ENCODE measurements at regions not wholly inside any gene's neighbourhood (a gene's known extent, or its start where the extent isn't known, plus 50 kb on each side); places are given as distances from the start of the nearest gene placed in this dataset.
"Not testable (repeated sequence)": the region's sequence is repeated elsewhere in the genome, so short reads cannot be mapped to it uniquely, and the experiment has no call there.

DNA sequence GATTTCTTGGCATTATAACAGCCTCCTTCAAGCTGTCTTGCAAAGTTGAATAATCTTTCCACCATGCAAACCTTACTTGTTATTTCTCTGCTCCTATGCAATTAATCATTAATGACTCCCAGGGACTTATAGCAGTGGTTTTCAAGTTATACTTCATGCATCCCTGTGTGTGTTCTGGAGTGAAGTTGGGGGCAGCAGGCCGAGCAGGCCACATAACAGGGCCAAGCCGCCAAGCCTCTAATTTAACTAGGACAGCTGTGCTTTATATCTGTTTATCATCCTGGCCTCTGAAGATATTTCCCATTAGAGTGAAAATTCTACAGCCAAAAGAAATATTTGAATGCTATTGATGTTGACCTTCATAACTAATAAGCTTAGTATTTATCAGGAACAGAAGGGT is 133.5 kb upstream of the PAK3 start:
- DNase-seq: no peak

GRCh38 chrX:110955706-110956105 is 140.3 kb upstream of the PAK3 start:
- no peak for DNase-seq

GRCh38 chrX:110954428-110955100 is 141.4 kb upstream of the PAK3 start:
- DNase-seq: no peak

- no peak for DNase-seq
Measured at GRCh38 chrX:110951472-110952269, 144.3 kb upstream of the PAK3 start.

DNA sequence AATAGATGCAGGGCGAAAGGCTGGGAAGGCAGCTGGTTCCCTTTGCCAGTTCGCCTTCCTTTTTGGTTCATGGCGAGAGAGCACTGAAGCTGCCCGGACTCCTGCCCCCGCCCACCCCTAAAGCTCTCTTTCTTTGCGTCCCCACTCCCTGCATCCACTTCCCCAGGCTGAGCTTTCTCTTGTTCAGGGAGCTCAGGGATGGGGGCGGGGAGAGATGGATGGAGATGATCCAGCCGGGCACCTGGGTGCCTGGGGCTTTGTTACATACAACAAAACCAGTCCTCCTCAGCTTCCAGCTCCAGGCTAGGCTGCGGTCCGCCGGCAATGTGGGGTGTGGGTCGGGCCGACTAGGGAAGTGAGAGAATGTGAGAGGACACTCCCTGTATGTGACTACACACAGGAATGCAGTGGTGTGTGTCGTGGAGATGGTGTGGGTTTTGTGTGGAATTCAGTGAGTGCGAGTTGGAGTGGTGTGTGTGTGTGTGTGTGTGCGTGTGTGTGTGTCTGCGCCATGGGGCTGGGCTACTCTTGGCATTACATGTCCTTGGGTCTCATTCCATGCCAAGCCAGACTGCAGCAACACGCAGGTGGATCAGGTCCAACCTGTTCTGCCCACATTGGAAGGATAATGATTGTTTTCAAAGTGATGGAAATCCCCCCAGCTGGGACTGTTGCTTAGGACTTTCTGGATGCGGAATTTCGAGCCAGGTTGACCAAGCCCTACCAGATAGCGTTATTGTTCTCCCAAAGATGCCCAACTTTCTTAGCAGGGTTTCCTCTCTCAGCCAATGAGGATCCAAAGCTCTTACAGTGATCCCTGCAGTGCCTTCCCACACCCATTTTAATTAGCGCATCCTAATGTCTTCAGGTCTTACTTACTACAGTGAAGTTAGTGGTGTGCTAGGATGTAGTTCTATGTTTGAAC is 149.4 kb upstream of the CHRDL1 start:
- DNase-seq: no peak

GRCh38 chrX:110944311-110944750 is 148.7 kb upstream of the CHRDL1 start:
- no peak for DNase-seq

DNA sequence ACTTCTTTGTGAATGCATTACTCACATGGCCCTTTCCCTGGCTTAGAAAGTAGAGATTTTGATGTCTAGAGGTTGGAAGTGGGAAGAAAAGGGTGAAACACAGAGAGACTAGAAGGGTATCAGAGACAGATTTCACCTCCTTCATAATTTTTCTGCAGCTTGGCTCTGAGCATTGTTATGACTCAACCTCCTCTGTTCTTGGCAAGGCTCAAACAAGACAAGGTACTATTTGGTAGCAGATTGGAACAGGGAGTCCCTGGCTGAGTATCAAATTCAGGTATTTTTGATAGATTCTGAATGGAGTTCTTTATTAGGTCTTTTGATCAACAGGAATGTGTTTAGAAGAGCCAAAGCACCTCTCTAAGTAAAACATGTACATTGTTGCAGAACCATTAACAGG is 146.3 kb upstream of the CHRDL1 start:
- DNase-seq: no peak

- DNase-seq: no peak
Measured at GRCh38 chrX:110938977-110939732, 143.5 kb upstream of the CHRDL1 start.

GRCh38 chrX:110924871-110925270 is 129.3 kb upstream of the CHRDL1 start:
- no peak for DNase-seq

DNA sequence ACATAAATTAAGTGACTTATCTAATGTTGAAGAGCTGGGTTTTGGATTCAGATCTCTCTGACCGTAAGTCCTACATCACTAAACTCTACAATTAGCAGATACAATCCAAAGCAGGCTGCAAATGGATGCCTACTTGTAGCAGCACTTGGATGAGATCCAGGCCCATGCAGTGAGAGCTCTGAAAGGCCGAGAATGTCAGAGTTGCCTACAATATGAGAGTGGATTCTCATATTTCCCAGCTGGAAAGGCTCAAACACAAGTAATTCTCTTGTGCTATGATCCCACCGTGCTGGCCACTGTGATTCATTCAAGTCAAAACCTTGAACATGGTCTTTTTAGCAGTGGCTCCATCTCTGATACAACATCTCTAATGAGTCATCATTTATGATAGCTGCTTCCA is 125.4 kb upstream of the CHRDL1 start:
- no peak for DNase-seq

DNA sequence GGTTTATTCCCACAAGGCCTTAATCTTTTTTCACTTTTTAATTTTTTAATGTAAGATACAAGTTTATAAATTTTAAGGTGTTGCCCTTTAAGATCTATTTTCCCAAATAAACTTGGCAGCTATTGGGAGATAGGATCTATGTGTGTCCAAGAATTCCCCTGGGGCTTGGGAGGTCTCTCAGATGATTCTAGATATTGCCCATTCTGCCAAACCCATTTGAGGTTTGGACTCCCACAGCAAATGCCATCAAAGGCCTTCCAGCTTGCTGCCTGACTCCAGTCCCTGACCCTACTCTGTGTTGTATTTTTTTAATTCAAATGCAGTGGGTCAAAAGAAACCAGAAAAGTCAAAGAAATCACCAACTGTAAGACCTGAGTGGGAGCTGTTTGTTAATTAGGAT is 120.0 kb upstream of the CHRDL1 start:
- DNase-seq: no peak

- no peak for DNase-seq
Measured at GRCh38 chrX:110915111-110915510, 119.5 kb upstream of the CHRDL1 start.

DNA sequence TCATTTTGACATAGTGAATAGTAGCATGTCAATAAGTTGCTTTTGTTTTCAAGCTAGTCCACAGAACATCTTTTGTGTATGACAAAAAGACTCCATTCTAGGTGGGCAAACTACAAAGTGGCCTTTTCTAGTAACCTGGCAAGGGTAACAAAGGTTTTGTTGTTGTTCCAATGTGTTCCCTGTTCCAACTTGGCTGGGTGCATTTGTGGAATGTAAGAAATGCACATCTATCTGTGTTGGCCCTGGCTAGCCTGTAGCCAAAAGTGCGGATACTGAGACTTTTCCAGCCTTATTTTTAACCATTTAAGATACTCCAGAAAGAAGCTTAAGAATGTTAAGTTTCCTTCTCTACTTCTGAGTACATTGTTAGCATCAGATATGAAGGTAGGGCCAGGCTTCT is 118.7 kb upstream of the CHRDL1 start:
- no peak for DNase-seq

DNA sequence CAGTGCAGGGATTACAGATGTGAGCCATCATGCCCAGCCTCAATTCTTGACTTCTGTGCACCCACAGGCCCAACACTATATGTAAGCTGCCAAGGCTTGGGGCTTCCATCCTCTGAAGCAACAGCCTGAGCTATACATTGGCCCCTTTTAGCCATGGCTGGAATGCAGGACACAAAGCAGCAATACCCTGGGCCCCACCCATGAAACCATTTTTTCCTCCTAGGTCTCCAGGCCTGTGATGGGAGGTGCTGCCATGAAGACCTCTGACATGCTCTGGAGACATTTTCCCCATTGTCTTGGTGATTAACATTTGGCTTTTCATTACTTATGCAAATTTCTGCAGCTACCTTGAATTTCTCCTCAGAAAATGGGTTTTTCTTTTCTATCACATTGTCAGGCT is 109.1 kb upstream of the CHRDL1 start:
- DNase-seq: not testable (repeated sequence)

DNA sequence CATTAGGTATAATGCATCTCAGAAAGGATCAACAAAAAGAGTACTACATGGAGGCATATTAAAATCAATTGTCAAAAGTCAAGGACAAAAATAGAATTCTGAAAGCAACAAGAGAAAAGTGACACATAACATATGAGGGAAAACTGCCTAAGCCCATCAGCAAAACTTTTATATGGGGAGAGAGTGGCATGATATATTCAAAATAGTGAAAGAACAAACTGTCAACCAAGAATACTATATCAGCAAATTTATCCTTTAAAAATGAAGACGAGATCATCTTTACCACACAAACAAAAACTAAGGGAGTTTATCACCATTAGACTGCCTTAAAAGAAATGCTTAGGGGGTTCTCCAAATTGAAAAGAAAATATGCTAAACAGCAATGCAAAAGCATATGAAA is 86.4 kb upstream of the CHRDL1 start:
- no peak for DNase-seq

GRCh38 chrX:110877326-110877725 is 81.7 kb upstream of the CHRDL1 start:
- DNase-seq: no peak

DNA sequence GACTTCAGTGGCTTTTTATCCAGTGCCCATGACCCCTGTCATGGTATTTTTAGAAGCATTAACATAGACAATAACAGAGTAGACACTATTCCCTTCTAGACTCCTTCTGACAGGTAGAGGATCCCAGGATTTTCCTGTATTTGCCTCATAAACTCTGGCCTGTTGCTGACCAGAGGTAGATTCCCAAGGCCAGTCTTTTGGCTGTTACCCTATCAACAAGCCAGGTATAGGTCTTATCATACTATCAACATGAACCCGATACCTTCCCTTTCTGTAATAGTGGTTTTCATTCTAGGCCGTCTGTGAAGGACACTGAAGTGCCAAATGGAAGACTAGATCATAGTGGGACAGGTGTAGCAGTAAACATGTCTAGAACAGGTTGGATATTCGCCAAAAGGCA is 76.2 kb upstream of the CHRDL1 start:
- no peak for DNase-seq

- no peak for DNase-seq
Measured at GRCh38 chrX:110866421-110866820, 70.8 kb upstream of the CHRDL1 start.

GRCh38 chrX:110863883-110864282 is 68.3 kb upstream of the CHRDL1 start:
- no peak for DNase-seq

- DNase-seq: no peak
Measured at GRCh38 chrX:110858565-110858964, 62.9 kb upstream of the CHRDL1 start.

GRCh38 chrX:110853610-110854009 is 58.0 kb upstream of the CHRDL1 start:
- no peak for DNase-seq

DNA sequence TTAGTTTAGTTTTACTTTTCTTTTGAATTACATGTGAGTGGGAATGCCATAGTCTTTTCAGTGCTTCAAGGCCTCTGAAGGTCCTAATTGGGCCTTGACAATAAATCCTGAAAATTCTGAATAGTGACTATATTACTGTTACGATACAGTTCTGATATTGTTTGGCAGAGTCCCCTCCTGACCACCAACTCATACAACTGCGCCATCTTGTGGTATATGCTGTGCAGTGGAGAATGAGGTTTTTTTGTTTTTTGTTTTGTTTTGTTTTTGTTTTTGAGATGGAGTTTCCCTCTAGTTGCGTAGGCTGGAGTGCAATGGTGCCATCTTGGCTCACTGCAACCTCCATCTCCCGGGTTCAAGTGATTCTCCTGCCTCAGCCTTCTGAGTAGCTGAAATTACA is 56.6 kb upstream of the CHRDL1 start:
- DNase-seq: no peak

- DNase-seq: no peak
Measured at GRCh38 chrX:110851780-110852179, 56.2 kb upstream of the CHRDL1 start.

Measured in CD4-positive, alpha-beta T cell treated with Interleukin-15 for 1 hour (primary cell).